GM18907 (cell line): ENCODE measurements at regions not wholly inside any gene's neighbourhood (a gene's known extent, or its start where the extent isn't known, plus 50 kb on each side); places are given as distances from the start of the nearest gene placed in this dataset.
"Not testable (repeated sequence)": the region's sequence is repeated elsewhere in the genome, so short reads cannot be mapped to it uniquely, and the experiment has no call there.

Experiments
- ATAC-seq: cut with Tn5 transposase; IDR thresholded peaks from one replicate; pipeline ENCODE4 v1.9.1; 2021; ENCODE audit warnings: mild to moderate bottlenecking, moderate library complexity; ENCODE audit not compliant: unreplicated experiment

DNA sequence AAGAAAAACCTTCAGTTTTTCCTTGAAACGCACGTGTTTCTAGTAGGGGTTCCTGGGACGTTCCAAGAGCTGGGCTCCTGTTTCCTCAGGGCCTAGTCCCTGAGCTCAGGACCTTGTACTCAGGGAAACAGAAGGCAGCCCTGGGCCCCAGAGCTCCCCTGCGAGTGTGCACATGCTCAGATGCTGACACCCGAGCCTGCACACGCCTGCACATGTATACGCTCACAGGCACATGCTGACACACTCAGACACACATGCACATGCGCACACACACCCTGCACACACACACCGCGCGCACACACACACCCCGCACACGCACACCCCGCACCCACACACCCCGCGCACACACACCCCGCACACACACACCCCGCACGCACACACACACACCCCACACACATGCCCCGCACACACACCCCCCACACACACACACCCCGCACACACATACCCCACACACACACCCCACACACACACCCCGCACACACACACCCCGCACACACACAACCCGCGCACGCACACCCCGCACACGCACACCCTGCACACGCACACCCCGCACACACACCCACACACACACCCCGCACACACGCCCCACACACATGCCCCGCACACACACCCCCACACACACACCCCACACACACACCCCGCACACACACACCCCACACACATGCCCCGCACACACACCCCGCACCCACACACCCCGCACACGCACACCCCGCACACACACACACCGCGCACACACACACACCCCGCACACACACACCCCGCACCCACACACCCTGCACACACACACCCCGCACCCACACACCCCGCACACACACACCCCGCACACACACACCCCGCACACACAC lies 52.2 kb downstream of the CALML3 start:
- ATAC-seq: no peak

- ATAC-seq: not testable (repeated sequence)
These were observed 55.3 kb downstream of the CALML3 start for GRCh38 chr10:5580038-5580428.

DNA sequence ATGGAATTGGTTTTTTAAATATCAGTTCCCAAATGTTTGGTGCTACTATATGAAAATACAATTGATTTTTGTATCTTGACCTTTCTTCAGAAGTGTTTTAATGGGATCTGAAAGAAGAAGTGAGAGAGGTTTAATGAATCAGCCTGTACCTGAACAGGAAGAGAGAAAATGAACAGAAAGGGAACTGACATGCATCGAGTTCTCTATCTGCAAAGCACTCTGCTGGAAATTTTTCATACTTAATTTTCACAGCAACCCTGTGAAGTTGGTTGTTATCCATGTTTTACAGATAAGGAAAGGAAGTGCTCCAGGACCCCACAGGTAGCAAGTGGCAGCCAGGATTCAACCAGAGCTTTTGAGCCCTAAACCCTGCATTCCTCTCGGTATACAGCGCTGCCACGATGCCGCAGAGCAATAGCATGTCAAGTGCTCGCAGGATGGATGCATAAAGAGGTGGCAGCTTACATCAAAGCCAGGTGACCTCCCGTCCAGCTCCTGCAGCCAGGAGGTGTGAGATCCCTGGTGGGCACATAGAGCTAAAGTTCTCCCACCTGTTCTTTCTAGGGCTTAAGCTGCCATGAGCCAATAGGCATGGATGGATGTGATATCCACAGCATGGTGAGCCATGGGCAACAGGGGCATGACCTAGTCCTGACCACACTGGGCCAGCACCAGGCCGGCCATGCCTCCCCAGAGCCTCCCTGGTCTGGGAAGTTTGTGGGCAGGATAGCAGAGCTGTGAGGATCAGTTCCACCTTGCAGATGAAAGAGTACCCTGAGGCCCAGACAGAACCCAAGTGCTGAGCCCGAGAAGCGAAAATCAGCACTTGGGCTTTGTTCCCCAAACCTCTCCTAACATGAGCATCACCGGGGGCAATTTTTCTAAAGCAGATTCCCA lies 57.2 kb downstream of the CALML3 start:
- ATAC-seq: peak; percentile 70

DNA sequence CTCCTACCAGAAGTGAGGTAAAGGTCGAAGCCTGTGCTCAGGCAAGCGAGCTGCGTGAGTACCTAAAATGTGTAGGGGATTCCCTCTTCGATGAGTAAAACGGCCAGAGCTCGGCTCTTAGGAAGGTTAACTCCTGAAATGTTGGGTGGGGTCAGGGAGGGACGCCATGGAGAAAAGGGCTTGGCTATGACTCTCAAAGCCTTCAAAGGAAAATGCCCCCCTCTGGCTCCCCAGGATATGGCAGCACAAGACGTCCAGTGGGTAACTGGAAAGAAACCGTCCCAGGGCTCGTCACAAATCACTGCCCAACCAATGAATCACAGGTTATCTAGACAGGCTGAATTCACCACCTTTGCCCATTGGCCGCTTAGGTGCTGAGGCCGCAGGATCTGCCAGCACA lies 58.0 kb downstream of the CALML3 start:
- no peak for ATAC-seq

GRCh38 chr10:5583525-5584175 lies 58.9 kb downstream of the CALML3 start:
- peak; percentile 36 for ATAC-seq

DNA sequence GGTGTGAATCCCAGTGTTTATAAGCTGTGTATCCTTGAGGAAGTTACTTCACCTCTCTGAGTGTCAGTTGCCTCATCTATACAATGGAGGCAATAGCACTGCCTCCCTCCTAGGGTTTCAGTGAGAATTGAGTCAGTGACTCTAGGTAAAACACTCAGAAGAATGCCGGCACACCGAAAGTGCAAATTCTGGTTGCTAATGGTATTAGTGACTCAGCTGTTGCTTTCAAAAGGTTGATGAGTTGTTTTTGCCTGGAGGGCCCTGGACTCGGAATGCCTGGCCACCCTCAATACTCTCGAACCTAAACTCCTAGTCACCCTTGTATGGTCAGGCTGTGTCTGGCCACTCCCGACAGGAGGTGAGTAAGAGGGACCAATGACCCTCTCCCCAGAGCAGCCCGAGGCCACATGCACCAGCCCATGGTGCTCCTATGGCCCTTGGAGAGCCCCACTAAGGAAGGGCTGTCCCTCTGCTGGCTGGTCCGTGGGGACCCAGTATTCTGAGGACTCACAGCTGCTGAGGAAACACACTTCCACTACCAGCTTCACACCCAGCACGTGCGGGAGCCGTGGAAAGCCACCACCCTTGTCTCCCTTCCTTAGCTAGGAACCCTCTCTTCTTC lies 60.2 kb downstream of the CALML3 start:
- ATAC-seq: peak; percentile 38

DNA sequence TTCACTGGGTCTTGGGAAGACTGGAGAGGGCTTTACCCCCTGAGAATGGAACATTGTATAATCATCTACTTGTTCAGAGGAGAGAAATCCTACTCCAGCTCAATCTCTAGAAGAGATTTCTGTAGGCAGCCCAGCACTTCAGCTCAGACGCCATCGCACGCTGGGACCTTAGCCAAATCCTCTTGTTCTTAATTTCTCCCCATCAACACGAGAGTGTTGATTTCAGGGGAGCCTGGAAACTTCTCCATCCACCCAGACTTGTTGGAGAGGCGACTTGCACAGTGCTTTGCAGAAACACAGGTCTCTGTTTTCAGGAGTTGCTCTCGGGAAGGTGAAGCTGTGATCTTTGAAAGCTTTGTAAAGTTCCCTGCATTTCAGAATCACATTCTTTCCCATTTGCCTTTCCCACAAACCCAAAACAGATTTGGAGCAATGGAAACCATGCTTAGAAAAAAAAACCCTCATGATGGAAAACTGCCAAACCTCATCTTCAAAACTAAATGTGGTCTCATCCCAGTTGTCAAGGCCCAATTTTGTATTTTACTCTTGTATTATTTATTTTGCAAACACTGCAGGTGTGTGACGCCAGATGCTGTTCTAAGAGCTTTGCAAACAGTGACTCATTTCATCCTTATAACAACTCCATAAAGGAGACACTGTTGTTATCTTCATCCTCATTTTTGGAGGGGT lies 60.9 kb downstream of the CALML3 start:
- ATAC-seq: no peak

- no peak for ATAC-seq
These were observed 62.7 kb downstream of the CALML3 start for GRCh38 chr10:5587151-5588079.

DNA sequence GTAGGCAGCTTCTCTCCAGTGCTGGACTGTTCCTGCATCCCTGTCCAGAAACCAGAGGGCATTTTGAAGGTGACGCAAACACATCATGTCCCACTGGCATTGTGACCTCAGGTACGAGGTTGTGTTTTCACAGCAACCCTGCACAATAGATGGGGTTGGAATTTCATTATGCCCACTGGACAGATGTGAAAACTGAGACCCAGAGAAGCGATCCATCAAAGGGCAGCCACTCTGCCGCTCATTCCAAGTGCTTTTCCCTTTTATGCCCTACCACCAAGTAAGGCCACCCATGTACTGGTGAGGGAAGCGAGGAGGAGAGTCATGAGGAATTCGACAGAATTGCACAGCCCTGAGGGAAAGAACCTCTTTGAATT lies 63.3 kb downstream of the CALML3 start:
- ATAC-seq: no peak

DNA sequence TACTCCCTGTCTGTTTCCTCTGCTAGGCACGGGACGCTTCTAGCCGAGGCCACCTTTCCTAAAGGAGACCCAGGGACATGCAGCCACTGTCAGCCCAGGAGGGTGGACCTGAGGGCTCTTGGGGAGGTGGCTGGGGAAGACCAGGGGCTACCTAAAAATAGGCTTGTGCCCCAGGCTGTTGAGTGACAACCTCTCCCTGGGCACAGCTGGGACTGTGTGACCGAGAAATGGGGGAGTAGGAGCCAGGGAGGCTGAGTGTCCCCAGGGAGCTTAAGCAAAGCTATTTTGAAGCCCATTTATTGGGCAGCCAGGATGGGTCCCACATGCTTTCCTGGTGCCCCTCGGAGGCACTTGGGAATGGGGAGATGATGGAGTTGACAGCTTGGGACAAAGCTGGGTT lies 63.8 kb downstream of the CALML3 start:
- ATAC-seq: no peak
